WTC11 (cell line): ENCODE measurements at regions not wholly inside any gene's neighbourhood (a gene's known extent, or its start where the extent isn't known, plus 50 kb on each side); places are given as distances from the start of the nearest gene placed in this dataset.

Experiments used
- ATAC-seq: fragments of 200-7000 bp; cut with Tn5 transposase; 2 replicates; pipeline ENCODE4 v1.10.0; 2021; ENCODE audit warnings: mild to moderate bottlenecking, moderate library complexity
- CTCF ChIA-PET: fragments of 300-600 bp; sonication (Branson Sonifier 250); formaldehyde crosslinking; loops from one replicate; lab custom pipeline; 2021; ENCODE audit warnings: antibody characterized with exemption; lab: Charles Lee
- POLR2A ChIA-PET: fragments of 350-600 bp; sonication (Branson Sonifier 250); formaldehyde crosslinking; loops from one replicate; lab custom pipeline; 2021; ENCODE audit warnings: antibody characterized with exemption; lab: Charles Lee
- DNase-seq: peaks from one replicate; pipeline ENCODE4 v3.0.0; 2021; ENCODE audit warnings: low spot score
- H3K27ac Mint-ChIP-seq: 2 replicates; pipeline ENCODE4 v1.8.0; 2021; ENCODE audit warnings: mixed read lengths
- H3K27me3 Mint-ChIP-seq: 2 replicates; pipeline ENCODE4 v1.8.0; 2021; ENCODE audit warnings: low read depth, mild to moderate bottlenecking, moderate library complexity, mixed read lengths
- H3K36me3 Mint-ChIP-seq: 2 replicates; pipeline ENCODE4 v1.8.0; 2021; ENCODE audit warnings: mixed read lengths
- H3K4me1 Mint-ChIP-seq: 2 replicates; pipeline ENCODE4 v1.8.0; 2022; ENCODE audit warnings: mixed read lengths
- H3K4me3 Mint-ChIP-seq: 2 replicates; pipeline ENCODE4 v1.8.0; 2021; ENCODE audit warnings: mild to moderate bottlenecking, moderate library complexity, mixed read lengths
- H3K9me3 Mint-ChIP-seq: 2 replicates; pipeline ENCODE4 v1.8.0; 2021; ENCODE audit warnings: mixed read lengths
- CBFB ChIP-seq: sonication (generic); formaldehyde crosslinking; IDR thresholded peaks from 2 replicates; pipeline ENCODE4 v1.8.1; 2022; ENCODE audit warnings: mild to moderate bottlenecking, low read depth, missing genetic modification reagents
- ELF4 ChIP-seq: sonication (generic); formaldehyde crosslinking; IDR thresholded peaks from 2 replicates; pipeline ENCODE4 v1.8.1; 2022; ENCODE audit warnings: low read depth, mild to moderate bottlenecking, moderate library complexity, missing genetic modification reagents
- EMX1 ChIP-seq: fragments of 250-450 bp; sonication (Bioruptor Pico); IDR thresholded peaks from 2 replicates; pipeline ENCODE4 v1.8.0; 2021; ENCODE audit warnings: mild to moderate bottlenecking
- ETV6 ChIP-seq: sonication (generic); formaldehyde crosslinking; IDR thresholded peaks from 2 replicates; pipeline ENCODE4 v1.8.1; 2022; ENCODE audit warnings: mild to moderate bottlenecking, missing genetic modification reagents
- FOXJ3 ChIP-seq: sonication (generic); formaldehyde crosslinking; IDR thresholded peaks from 2 replicates; pipeline ENCODE4 v1.9.0; 2021; ENCODE audit warnings: missing genetic modification reagents, mild to moderate bottlenecking, borderline replicate concordance
- GABPB1 ChIP-seq: sonication (generic); formaldehyde crosslinking; IDR thresholded peaks from 2 replicates; pipeline ENCODE4 v1.8.1; 2023; ENCODE audit warnings: mild to moderate bottlenecking, missing genetic modification reagents
- KAT7 ChIP-seq: sonication (generic); formaldehyde crosslinking; IDR thresholded peaks from 2 replicates; pipeline ENCODE4 v1.8.1; 2023; ENCODE audit warnings: missing genetic modification reagents, mild to moderate bottlenecking, borderline replicate concordance
- MYBL2 ChIP-seq: sonication (generic); formaldehyde crosslinking; IDR thresholded peaks from 2 replicates; pipeline ENCODE4 v1.8.1; 2023; ENCODE audit warnings: mild to moderate bottlenecking, moderate library complexity, missing genetic modification reagents
- NFE2L1 ChIP-seq: sonication (generic); formaldehyde crosslinking; IDR thresholded peaks from 2 replicates; pipeline ENCODE4 v1.8.1; 2023; ENCODE audit warnings: missing genetic modification reagents
- TP53 ChIP-seq: sonication (generic); formaldehyde crosslinking; IDR thresholded peaks from 2 replicates; pipeline ENCODE4 v1.8.1; 2023; ENCODE audit warnings: mild to moderate bottlenecking, missing genetic modification reagents
- ZNF121 ChIP-seq: sonication (generic); formaldehyde crosslinking; IDR thresholded peaks from 2 replicates; pipeline ENCODE4 v1.8.0; 2023; ENCODE audit warnings: missing genetic modification reagents
- ZNF232 ChIP-seq: sonication (generic); formaldehyde crosslinking; IDR thresholded peaks from 2 replicates; pipeline ENCODE4 v1.8.0; 2022; ENCODE audit warnings: mild to moderate bottlenecking, missing genetic modification reagents
- ZNF396 ChIP-seq: fragments of 250-450 bp; sonication (Bioruptor Pico); IDR thresholded peaks from 2 replicates; pipeline ENCODE4 v1.8.0; 2021; ENCODE audit warnings: mild to moderate bottlenecking, moderate library complexity, borderline replicate concordance
- TF ChIP-seq, protein P1 (sequence below): fragments of 250-450 bp; sonication (Bioruptor Pico); conservative IDR thresholded peaks from 2 replicates; pipeline ENCODE4 v1.9.0; 2021; ENCODE audit warnings: mild to moderate bottlenecking
- TF ChIP-seq, protein P2 (sequence below): sonication (generic); formaldehyde crosslinking; IDR thresholded peaks from 2 replicates; pipeline ENCODE4 v1.8.1; 2023; ENCODE audit warnings: mild to moderate bottlenecking, missing genetic modification reagents
- TF ChIP-seq, protein P3 (sequence below): fragments of 250-450 bp; sonication (Bioruptor Pico); IDR thresholded peaks from 2 replicates; pipeline ENCODE4 v1.9.0; 2021; ENCODE audit warnings: moderate library complexity, mild to moderate bottlenecking, inconsistent platforms, borderline replicate concordance
- TF ChIP-seq, protein P4 (sequence below): sonication (generic); formaldehyde crosslinking; IDR thresholded peaks from 2 replicates; pipeline ENCODE4 v1.8.1; 2023; ENCODE audit warnings: mild to moderate bottlenecking, missing genetic modification reagents
- TF ChIP-seq, protein P5 (sequence below): sonication (generic); formaldehyde crosslinking; IDR thresholded peaks from 2 replicates; pipeline ENCODE4 v1.8.0; 2022; ENCODE audit warnings: mild to moderate bottlenecking, missing genetic modification reagents
- TF ChIP-seq, protein P6 (sequence below): sonication (generic); formaldehyde crosslinking; IDR thresholded peaks from 2 replicates; pipeline ENCODE4 v1.8.0; 2022; ENCODE audit warnings: mild to moderate bottlenecking, missing genetic modification reagents
- TF ChIP-seq, protein P7 (sequence below): fragments of 250-450 bp; sonication (Bioruptor Pico); IDR thresholded peaks from 2 replicates; pipeline ENCODE4 v1.9.0; 2021; ENCODE audit warnings: mild to moderate bottlenecking

DNA sequence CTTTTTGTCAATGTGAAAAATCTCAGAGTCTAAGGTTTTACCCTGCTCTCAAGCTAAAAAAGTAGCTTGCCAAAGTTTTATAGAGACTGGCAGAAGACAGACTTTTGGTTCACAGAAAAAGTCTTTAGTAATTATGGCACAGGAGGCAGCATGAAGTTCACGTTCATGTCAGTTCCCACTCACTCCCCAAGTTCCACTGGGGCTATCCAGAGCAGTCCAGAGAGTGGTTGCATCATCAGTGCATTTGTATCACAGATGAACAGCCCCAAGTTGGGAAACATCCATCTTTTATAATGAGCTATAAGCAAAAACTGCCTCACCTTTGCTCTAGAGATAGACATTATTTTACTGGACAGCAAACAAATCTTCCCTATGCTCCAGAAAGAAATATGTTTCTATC is 454.1 kb upstream of the AGTR1 start:
- H3K9me3 Mint-ChIP-seq: no peaks in the 10 kb centered on the region
- CTCF ChIA-PET: no interaction called here
- ATAC-seq (no peak), DNase-seq (no peak)
- no peaks in the 10 kb centered on the region for H3K36me3 Mint-ChIP-seq
- TF ChIP-seq, protein P1, sequence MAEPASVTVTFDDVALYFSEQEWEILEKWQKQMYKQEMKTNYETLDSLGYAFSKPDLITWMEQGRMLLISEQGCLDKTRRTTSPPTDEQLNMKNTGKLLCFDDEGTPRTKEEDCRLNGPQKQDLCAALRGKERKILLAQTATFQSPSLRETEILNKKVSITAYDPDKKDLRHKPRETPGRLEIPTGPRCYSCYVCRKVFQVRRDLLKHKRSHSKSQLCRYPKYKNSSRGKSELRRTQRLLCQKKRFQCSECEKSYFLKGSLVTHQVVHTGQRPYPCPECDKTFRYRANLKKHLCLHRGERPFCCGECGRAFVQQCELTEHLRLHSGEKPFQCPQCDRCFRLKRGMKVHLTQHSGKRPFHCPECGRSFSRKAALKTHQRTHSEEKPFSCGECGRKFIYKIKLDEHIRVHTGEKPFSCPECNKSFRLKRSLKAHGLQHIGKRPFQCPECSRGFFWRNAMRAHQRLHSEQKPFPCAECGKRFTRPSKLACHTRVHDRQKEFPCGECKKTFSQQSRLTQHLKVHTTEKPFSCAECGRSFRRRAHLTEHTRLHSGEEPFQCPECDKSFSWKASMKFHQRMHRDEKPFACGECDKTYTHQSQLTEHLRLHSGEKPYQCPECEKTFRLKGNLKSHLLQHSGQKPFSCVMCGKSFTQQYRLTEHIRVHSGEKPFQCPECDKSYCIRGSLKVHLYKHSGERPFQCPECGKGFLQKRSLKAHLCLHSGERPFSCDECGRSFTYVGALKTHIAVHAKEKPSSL (CRISPR knock-in tag): no peak
- TF ChIP-seq, protein P2, sequence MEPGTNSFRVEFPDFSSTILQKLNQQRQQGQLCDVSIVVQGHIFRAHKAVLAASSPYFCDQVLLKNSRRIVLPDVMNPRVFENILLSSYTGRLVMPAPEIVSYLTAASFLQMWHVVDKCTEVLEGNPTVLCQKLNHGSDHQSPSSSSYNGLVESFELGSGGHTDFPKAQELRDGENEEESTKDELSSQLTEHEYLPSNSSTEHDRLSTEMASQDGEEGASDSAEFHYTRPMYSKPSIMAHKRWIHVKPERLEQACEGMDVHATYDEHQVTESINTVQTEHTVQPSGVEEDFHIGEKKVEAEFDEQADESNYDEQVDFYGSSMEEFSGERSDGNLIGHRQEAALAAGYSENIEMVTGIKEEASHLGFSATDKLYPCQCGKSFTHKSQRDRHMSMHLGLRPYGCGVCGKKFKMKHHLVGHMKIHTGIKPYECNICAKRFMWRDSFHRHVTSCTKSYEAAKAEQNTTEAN (CRISPR knock-in tag): no peak
- TF ChIP-seq, protein P3, sequence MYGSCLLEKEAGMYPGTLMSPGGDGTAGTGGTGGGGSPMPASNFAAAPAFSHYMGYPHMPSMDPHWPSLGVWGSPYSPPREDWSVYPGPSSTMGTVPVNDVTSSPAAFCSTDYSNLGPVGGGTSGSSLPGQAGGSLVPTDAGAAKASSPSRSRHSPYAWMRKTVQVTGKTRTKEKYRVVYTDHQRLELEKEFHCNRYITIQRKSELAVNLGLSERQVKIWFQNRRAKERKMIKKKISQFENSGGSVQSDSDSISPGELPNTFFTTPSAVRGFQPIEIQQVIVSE (CRISPR knock-in tag): no peak
- TF ChIP-seq, protein P4, sequence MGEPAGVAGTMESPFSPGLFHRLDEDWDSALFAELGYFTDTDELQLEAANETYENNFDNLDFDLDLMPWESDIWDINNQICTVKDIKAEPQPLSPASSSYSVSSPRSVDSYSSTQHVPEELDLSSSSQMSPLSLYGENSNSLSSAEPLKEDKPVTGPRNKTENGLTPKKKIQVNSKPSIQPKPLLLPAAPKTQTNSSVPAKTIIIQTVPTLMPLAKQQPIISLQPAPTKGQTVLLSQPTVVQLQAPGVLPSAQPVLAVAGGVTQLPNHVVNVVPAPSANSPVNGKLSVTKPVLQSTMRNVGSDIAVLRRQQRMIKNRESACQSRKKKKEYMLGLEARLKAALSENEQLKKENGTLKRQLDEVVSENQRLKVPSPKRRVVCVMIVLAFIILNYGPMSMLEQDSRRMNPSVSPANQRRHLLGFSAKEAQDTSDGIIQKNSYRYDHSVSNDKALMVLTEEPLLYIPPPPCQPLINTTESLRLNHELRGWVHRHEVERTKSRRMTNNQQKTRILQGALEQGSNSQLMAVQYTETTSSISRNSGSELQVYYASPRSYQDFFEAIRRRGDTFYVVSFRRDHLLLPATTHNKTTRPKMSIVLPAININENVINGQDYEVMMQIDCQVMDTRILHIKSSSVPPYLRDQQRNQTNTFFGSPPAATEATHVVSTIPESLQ (CRISPR knock-in tag): no peak
- TF ChIP-seq ZNF232 (CRISPR knock-in tag) (no peak), ZNF121 (CRISPR knock-in tag) (no peak), MYBL2 (no peak), KAT7 (CRISPR knock-in tag) (no peak), TP53 (CRISPR knock-in tag) (no peak), ELF4 (no peak), EMX1 (CRISPR knock-in tag) (no peak)
- TF ChIP-seq, protein P5, sequence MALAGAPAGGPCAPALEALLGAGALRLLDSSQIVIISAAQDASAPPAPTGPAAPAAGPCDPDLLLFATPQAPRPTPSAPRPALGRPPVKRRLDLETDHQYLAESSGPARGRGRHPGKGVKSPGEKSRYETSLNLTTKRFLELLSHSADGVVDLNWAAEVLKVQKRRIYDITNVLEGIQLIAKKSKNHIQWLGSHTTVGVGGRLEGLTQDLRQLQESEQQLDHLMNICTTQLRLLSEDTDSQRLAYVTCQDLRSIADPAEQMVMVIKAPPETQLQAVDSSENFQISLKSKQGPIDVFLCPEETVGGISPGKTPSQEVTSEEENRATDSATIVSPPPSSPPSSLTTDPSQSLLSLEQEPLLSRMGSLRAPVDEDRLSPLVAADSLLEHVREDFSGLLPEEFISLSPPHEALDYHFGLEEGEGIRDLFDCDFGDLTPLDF (CRISPR knock-in tag): no peak
- TF ChIP-seq, protein P6, sequence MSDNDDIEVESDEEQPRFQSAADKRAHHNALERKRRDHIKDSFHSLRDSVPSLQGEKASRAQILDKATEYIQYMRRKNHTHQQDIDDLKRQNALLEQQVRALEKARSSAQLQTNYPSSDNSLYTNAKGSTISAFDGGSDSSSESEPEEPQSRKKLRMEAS: no peak
- POLR2A ChIA-PET: no interaction called here
- no peak overlapping the region for H3K4me3 Mint-ChIP-seq
- no peaks in the 10 kb centered on the region for H3K4me1 Mint-ChIP-seq
- no peak overlapping the region for H3K27ac Mint-ChIP-seq
- H3K27me3 Mint-ChIP-seq: no peaks in the 10 kb centered on the region

DNA sequence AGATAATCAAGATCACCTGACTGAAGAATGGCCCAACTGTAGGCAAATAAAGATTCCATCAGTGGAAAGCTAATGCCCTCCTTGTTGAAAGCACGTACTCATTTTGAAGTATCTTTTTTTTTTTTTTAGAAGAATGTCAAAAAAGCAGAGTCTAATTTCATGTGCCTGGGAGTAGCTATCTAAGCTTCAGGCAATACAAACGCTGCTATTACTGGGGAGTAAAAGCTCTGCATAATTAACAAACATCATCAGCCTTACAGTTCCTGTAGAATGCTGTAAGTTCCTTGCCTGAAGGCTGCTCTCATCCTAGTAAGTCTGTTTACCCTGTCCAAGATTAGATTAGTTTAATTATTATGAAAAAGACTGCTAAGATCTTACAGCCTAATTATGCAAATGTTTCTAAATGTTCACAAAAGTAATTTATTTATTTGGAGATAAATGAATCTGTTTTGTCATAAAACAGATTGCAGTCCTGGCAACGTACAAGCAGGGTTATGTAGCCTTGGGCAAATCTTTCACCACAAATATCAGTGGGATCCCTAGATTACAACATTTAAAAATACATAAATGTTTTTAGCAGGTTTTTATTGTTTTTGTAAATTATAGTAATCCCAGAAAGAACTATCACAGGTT is 451.3 kb upstream of the AGTR1 start:
- Mint-ChIP-seq H3K4me1 (no peaks in the 10 kb centered on the region), H3K27me3 (no peaks in the 10 kb centered on the region), H3K9me3 (no peaks in the 10 kb centered on the region), H3K27ac (no peak overlapping the region), H3K36me3 (no peaks in the 10 kb centered on the region), H3K4me3 (no peak overlapping the region)
- TF ChIP-seq CBFB (CRISPR knock-in tag) (no peak), ZNF396 (no peak), ETV6 (no peak), NFE2L1 (no peak), GABPB1 (CRISPR knock-in tag) (no peak), MYBL2 (no peak), FOXJ3 (CRISPR knock-in tag) (no peak)
- TF ChIP-seq, protein P7, sequence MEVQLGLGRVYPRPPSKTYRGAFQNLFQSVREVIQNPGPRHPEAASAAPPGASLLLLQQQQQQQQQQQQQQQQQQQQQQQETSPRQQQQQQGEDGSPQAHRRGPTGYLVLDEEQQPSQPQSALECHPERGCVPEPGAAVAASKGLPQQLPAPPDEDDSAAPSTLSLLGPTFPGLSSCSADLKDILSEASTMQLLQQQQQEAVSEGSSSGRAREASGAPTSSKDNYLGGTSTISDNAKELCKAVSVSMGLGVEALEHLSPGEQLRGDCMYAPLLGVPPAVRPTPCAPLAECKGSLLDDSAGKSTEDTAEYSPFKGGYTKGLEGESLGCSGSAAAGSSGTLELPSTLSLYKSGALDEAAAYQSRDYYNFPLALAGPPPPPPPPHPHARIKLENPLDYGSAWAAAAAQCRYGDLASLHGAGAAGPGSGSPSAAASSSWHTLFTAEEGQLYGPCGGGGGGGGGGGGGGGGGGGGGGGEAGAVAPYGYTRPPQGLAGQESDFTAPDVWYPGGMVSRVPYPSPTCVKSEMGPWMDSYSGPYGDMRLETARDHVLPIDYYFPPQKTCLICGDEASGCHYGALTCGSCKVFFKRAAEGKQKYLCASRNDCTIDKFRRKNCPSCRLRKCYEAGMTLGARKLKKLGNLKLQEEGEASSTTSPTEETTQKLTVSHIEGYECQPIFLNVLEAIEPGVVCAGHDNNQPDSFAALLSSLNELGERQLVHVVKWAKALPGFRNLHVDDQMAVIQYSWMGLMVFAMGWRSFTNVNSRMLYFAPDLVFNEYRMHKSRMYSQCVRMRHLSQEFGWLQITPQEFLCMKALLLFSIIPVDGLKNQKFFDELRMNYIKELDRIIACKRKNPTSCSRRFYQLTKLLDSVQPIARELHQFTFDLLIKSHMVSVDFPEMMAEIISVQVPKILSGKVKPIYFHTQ (CRISPR knock-in tag): no peak
- TF ChIP-seq, protein P6: no peak
- POLR2A ChIA-PET: no interaction called here
- ATAC-seq: no peak
- CTCF ChIA-PET: no interaction called here
- no peak for DNase-seq
